IMR-90 (cell line): ENCODE measurements at regions not wholly inside any gene's neighbourhood (a gene's known extent, or its start where the extent isn't known, plus 50 kb on each side); places are given as distances from the start of the nearest gene placed in this dataset.

Experiments used
- ATAC-seq: fragments of 200-7000 bp; cut with Tn5 transposase; 2 replicates; pipeline ENCODE4 v1.9.1; 2020; ENCODE audit warnings: low read depth, mild to moderate bottlenecking, moderate library complexity
- BruUV-seq: library from RNA; stranded (reverse); fragments of 400-500 nt; replicated peaks from 2 replicates; lab custom pipeline; 2021; lab: Mats Ljungman, UMichigan
- CTCF ChIA-PET: fragments of 300-600 bp; formaldehyde crosslinking; extraction: SDS; loops from one replicate; lab custom pipeline; 2021; ENCODE audit warnings: antibody characterized with exemption; lab: Yijun Ruan, JAX
- POLR2A ChIA-PET: fragments of 300-600 bp; sonication (Branson Sonifier 250); formaldehyde crosslinking; loops from one replicate; lab custom pipeline; 2022; ENCODE audit warnings: antibody characterized with exemption; ENCODE audit not compliant: unreplicated experiment; lab: Charles Lee
- DNase-seq: peaks from one replicate; pipeline ENCODE4 v3.0.0; 2013
- H2AFZ ChIP-seq: replicated peaks from 2 replicates; pipeline ENCODE3; 2013; ENCODE audit warnings: low read length, mild to moderate bottlenecking; ENCODE audit not compliant: poor library complexity
- H2AK5ac ChIP-seq: 2 replicates; pipeline ENCODE4 v1.6.1; 2013; ENCODE audit warnings: low read depth, low read length, inconsistent platforms
- H2AK9ac ChIP-seq: replicated peaks from 2 replicates; pipeline ENCODE3; 2013; ENCODE audit warnings: mild to moderate bottlenecking, low read depth, low read length, moderate library complexity; ENCODE audit not compliant: poor library complexity
- H2BK120ac ChIP-seq: 2 replicates; pipeline ENCODE4 v1.6.1; 2013; ENCODE audit warnings: low read depth, low read length, inconsistent platforms
- H2BK15ac ChIP-seq: 3 replicates; pipeline ENCODE4 v1.6.1; 2013; ENCODE audit warnings: low read depth, low read length, inconsistent platforms
- H2BK20ac ChIP-seq: 2 replicates; pipeline ENCODE4 v1.6.1; 2013; ENCODE audit warnings: low read depth, mild to moderate bottlenecking, inconsistent platforms, low read length, moderate library complexity
- H2BK5ac ChIP-seq: 2 replicates; pipeline ENCODE4 v1.6.1; 2013; ENCODE audit warnings: mild to moderate bottlenecking, low read depth, low read length, inconsistent platforms; ENCODE audit not compliant: poor library complexity, severe bottlenecking
- H3K14ac ChIP-seq: replicated peaks from 2 replicates; pipeline ENCODE4 v1.6.1; 2013; ENCODE audit warnings: low read depth, low read length, inconsistent platforms
- H3K18ac ChIP-seq: 2 replicates; pipeline ENCODE4 v1.6.1; 2013; ENCODE audit warnings: low read depth, low read length, control low read depth
- H3K23ac ChIP-seq: 2 replicates; pipeline ENCODE4 v1.6.1; 2013; ENCODE audit warnings: low read depth, low read length, inconsistent platforms
- H3K27ac ChIP-seq: 2 replicates; pipeline ENCODE4 v1.5.1; 2013; ENCODE audit warnings: mild to moderate bottlenecking, control low read depth, low read length; ENCODE audit not compliant: insufficient read depth
- H3K27me3 ChIP-seq: 2 replicates; pipeline ENCODE4 v1.6.1; 2013; ENCODE audit warnings: low read length; ENCODE audit not compliant: control insufficient read depth, insufficient read depth
- H3K36me3 ChIP-seq: 2 replicates; pipeline ENCODE4 v1.6.1; 2013; ENCODE audit warnings: low read length, mixed read lengths; ENCODE audit not compliant: control insufficient read depth, insufficient read depth
- H3K4ac ChIP-seq: 2 replicates; pipeline ENCODE4 v1.6.1; 2013; ENCODE audit warnings: low read depth, low read length, inconsistent platforms
- H3K4me1 ChIP-seq: 2 replicates; pipeline ENCODE4 v1.6.1; 2013; ENCODE audit warnings: low read length, mixed read lengths; ENCODE audit not compliant: control insufficient read depth, insufficient read depth
- H3K4me2 ChIP-seq: 2 replicates; pipeline ENCODE4 v1.6.1; 2013; ENCODE audit warnings: low read depth, mild to moderate bottlenecking, control low read depth, low read length, moderate library complexity
- H3K4me3 ChIP-seq: 2 replicates; pipeline ENCODE4 v1.5.1; 2013; ENCODE audit warnings: low read depth, mild to moderate bottlenecking, control low read depth, low read length, moderate library complexity; ENCODE audit not compliant: insufficient read depth
- H3K56ac ChIP-seq: 2 replicates; pipeline ENCODE4 v1.6.1; 2013; ENCODE audit warnings: low read length, inconsistent platforms; ENCODE audit not compliant: insufficient read depth; ENCODE audit errors: extremely low read depth
- H3K79me1 ChIP-seq, 2 experiments: 2 replicates each; pipeline ENCODE4 v1.6.1; 2013; ENCODE audit warnings: low read length in 2 of 2, inconsistent platforms in 1 of 2, low read depth in 1 of 2
- H3K9ac ChIP-seq: 2 replicates; pipeline ENCODE4 v1.6.1; 2013; ENCODE audit warnings: low read depth, low read length, control low read depth
- H3K9me1 ChIP-seq: 2 replicates; pipeline ENCODE4 v1.6.1; 2013; ENCODE audit warnings: low read length, inconsistent platforms; ENCODE audit not compliant: insufficient read depth
- H3K9me3 ChIP-seq: 2 replicates; pipeline ENCODE4 v1.6.1; 2013; ENCODE audit warnings: low read length; ENCODE audit not compliant: control insufficient read depth, insufficient read depth
- H4K20me1 ChIP-seq: 2 replicates; pipeline ENCODE4 v1.6.1; 2013; ENCODE audit warnings: low read length, inconsistent platforms; ENCODE audit not compliant: insufficient read depth
- H4K5ac ChIP-seq: 2 replicates; pipeline ENCODE4 v1.6.1; 2013; ENCODE audit warnings: mild to moderate bottlenecking, low read depth, low read length, control low read depth
- H4K8ac ChIP-seq, 2 experiments: 2 replicates each; pipeline ENCODE4 v1.6.1; 2013; ENCODE audit warnings: low read depth in 2 of 2, low read length in 2 of 2, control low read depth in 1 of 2, inconsistent platforms in 1 of 2
- H4K91ac ChIP-seq: 2 replicates; pipeline ENCODE4 v1.6.1; 2013; ENCODE audit warnings: low read depth, low read length, inconsistent platforms; ENCODE audit not compliant: insufficient read depth
- BHLHE40 ChIP-seq: fragments of 150-350 bp; IDR thresholded peaks from 2 replicates; pipeline ENCODE4 v1.6.1; 2016; ENCODE audit warnings: mild to moderate bottlenecking, low read depth, low read length
- CHD1 ChIP-seq: IDR thresholded peaks from 2 replicates; pipeline ENCODE4 v1.6.1; 2012; ENCODE audit warnings: low read depth, low read length, improper control_type of control experiment
- ELK1 ChIP-seq: fragments of 150-350 bp; IDR thresholded peaks from 2 replicates; pipeline ENCODE4 v1.6.1; 2016; ENCODE audit warnings: low read depth, mild to moderate bottlenecking, low read length, moderate library complexity, borderline replicate concordance
- FOS ChIP-seq: fragments of 150-350 bp; IDR thresholded peaks from 2 replicates; pipeline ENCODE4 v1.6.1; 2016; ENCODE audit warnings: low read depth, low read length
- MAFK ChIP-seq: IDR thresholded peaks from 2 replicates; pipeline ENCODE4 v1.6.1; 2012; ENCODE audit warnings: low read depth, low read length, improper control_type of control experiment
- MAZ ChIP-seq: IDR thresholded peaks from 2 replicates; pipeline ENCODE4 v1.6.1; 2012; ENCODE audit warnings: low read depth, mild to moderate bottlenecking, low read length, improper control_type of control experiment, moderate library complexity, borderline replicate concordance
- MXI1 ChIP-seq: IDR thresholded peaks from 2 replicates; pipeline ENCODE4 v1.6.1; 2012; ENCODE audit warnings: low read depth, mild to moderate bottlenecking, low read length, moderate library complexity, borderline replicate concordance
- NFE2L2 ChIP-seq: fragments of 150-350 bp; IDR thresholded peaks from 2 replicates; pipeline ENCODE4 v1.6.1; 2016; ENCODE audit warnings: low read depth, mild to moderate bottlenecking, low read length
- POLR2A ChIP-seq: IDR thresholded peaks from 2 replicates; pipeline ENCODE4 v1.6.1; 2012; ENCODE audit warnings: mild to moderate bottlenecking, low read depth, low read length
- RAD21 ChIP-seq: IDR thresholded peaks from 2 replicates; pipeline ENCODE4 v1.6.1; 2012; ENCODE audit warnings: low read length, improper control_type of control experiment
- RCOR1 ChIP-seq: IDR thresholded peaks from 2 replicates; pipeline ENCODE4 v1.6.1; 2012; ENCODE audit warnings: mild to moderate bottlenecking, low read length, improper control_type of control experiment; ENCODE audit not compliant: insufficient replicate concordance
- SMC3 ChIP-seq: fragments of 150-350 bp; IDR thresholded peaks from 2 replicates; pipeline ENCODE4 v1.6.1; 2016; ENCODE audit warnings: low read depth, mild to moderate bottlenecking, antibody characterized with exemption, low read length, moderate library complexity
- USF2 ChIP-seq: fragments of 150-350 bp; IDR thresholded peaks from 2 replicates; pipeline ENCODE4 v1.6.1; 2017; ENCODE audit warnings: mild to moderate bottlenecking, antibody characterized with exemption, low read length, low read depth
- WGBS, 2 experiments: methylation state at CpG; one replicate each; pipeline versions ENCODE4 v1.1.5 to v1.1.7; 2013; ENCODE audit warnings: missing lambda C conversion rate in 2 of 2; ENCODE audit not compliant: insufficient read length in 1 of 2; ENCODE audit errors: extremely low coverage in 2 of 2; 5-methylcytosine and 5-hydroxymethylcytosine counted together
- dilution Hi-C: fragments of 300-500 bp; cut with HindIII; formaldehyde crosslinking; loops from one replicate; pipeline ENCODE4 v1.14.3; 2018; ENCODE audit warnings: low sequenced_read_pairs; ENCODE audit not compliant: unreplicated experiment
- in situ Hi-C: fragments of 300-500 bp; cut with MboI; formaldehyde crosslinking; loops from 3 replicates; pipeline ENCODE4 v1.14.3; 2019; ENCODE audit warnings: low sequenced_read_pairs, inconsistent platforms, mixed read lengths
- intact Hi-C: fragments of 100-400 bp; cut with micrococcal nuclease; formaldehyde crosslinking; loops from 2 replicates; pipeline ENCODE4 v1.10.0; 2022

GRCh38 chr3:104909198-104909597 lies 457.5 kb upstream of the ALCAM start:
- no peak overlapping the region for H2AK9ac ChIP-seq
- peaks cover 6 to 14% of the 10 kb centered on the region in 2 experiments; a peak in 1 of 4 replicates for H3K79me1 ChIP-seq
- H2BK120ac ChIP-seq, result peak overlapping the region; percentile 99
- H3K36me3 ChIP-seq, result no peaks in the 10 kb centered on the region
- H2AK5ac ChIP-seq, result peak overlapping the region; percentile 65
- WGBS, 2 experiments, result no CpG with 5 or more reads among the region's 1 CpG
- H3K14ac ChIP-seq, result peak overlapping the region; percentile 82
- peak overlapping the region; percentile 64 for H3K56ac ChIP-seq
- intact Hi-C loops, result loop anchor here (1.0 to 2.0 kb wide), 2 partner anchors 457 to 610 kb away; partner anchors contain the start of gene ALCAM
- dilution Hi-C loops, result no loop called here
- peak overlapping the region; percentile 55; the same call in 1 of the 2 replicates for H3K18ac ChIP-seq
- H2AFZ ChIP-seq, result peak overlapping the region; percentile 7
- H4K8ac ChIP-seq, result peak overlapping the region; percentile 30 to 81; a peak in 3 of 4 replicates
- ChIA-PET CTCF (interaction anchor here (1.1 kb wide), 1 partner anchor 10 kb away, joined by 4 read pairs; no protein-coding TSS in a partner anchor), POLR2A (interaction anchor here (0.6 kb wide), 1 partner anchor 459 kb away, joined by 4 read pairs; no protein-coding TSS in a partner anchor)
- peak overlapping the region; percentile 89 for H3K23ac ChIP-seq
- H3K4me2 ChIP-seq, result peak overlapping the region; percentile 54
- no peaks in the 10 kb centered on the region for H3K27me3 ChIP-seq
- H3K9me3 ChIP-seq, result 0 out of 2 replicates have a peak, but pooled peaks cover 2% of the 10 kb centered on the region
- H3K9ac ChIP-seq, result peak overlapping the region; percentile 19; the same call in 1 of the 2 replicates
- H3K9me1 ChIP-seq, result 0 out of 2 replicates have a peak, but pooled peaks cover 3% of the 10 kb centered on the region
- peak overlapping the region; percentile 96 for H2BK20ac ChIP-seq
- H3K4me1 ChIP-seq, result peaks cover 5% of the 10 kb centered on the region
- H2BK15ac ChIP-seq, result peak overlapping the region; percentile 71; the same call in 2 of the 3 replicates
- in situ Hi-C loops, result loop anchor here (25.0 kb wide), 1 partner anchor 453 kb away; the partner anchor contains the start of gene ALCAM
- BruUV-seq, result no TSS peak
- no peaks in the 10 kb centered on the region for H4K20me1 ChIP-seq
- peak; percentile 89 for ATAC-seq
- no peak overlapping the region for H3K4me3 ChIP-seq
- peak; percentile 92 for DNase-seq
- peak overlapping the region; percentile 74 for H3K27ac ChIP-seq
- H4K5ac ChIP-seq, result peak overlapping the region; percentile 21; the same call in 1 of the 2 replicates
- TF ChIP-seq SMC3 (no peak), FOS (no peak), MAZ (no peak), ELK1 (no peak), MAFK (peak; percentile 44), NFE2L2 (no peak), CHD1 (no peak), RCOR1 (no peak), POLR2A (no peak), BHLHE40 (0 out of 2 replicates have a peak, but pooled peaks have one; percentile 26), RAD21 (no peak), MXI1 (no peak), USF2 (no peak)
- peak overlapping the region; percentile 92 for H3K4ac ChIP-seq
- peak overlapping the region; percentile 68 for H4K91ac ChIP-seq
- H2BK5ac ChIP-seq, result peak overlapping the region; percentile 99
